Neural cell (in vitro differentiated cells): ENCODE measurements at regions not wholly inside any gene's neighbourhood (a gene's known extent, or its start where the extent isn't known, plus 50 kb on each side); places are given as distances from the start of the nearest gene placed in this dataset.

Experiments
- H2AFZ ChIP-seq: fragments of 200-600, 300-800 bp; sonication (generic), shearing (Covaris generic); 2 replicates; pipeline ENCODE4 v1.6.0; 2014; ENCODE audit warnings: low read depth, mild to moderate bottlenecking, antibody characterized with exemption, low read length, moderate library complexity
- H3F3A ChIP-seq: fragments of 200-600 bp; shearing (Covaris generic); 2 replicates; pipeline ENCODE4 v1.6.1; 2016; ENCODE audit warnings: mild to moderate bottlenecking, moderate library complexity, mixed read lengths, antibody characterized with exemption, low read length; ENCODE audit not compliant: insufficient read depth, poor library complexity, severe bottlenecking
- H3K27ac ChIP-seq: fragments of 200-600, 300-800 bp; sonication (generic), shearing (Covaris generic); 2 replicates; pipeline ENCODE4 v1.5.1; 2014; ENCODE audit warnings: mild to moderate bottlenecking, low read length, moderate library complexity
- H3K27me3 ChIP-seq: fragments of 300-800, 200-600 bp; sonication (generic), shearing (Covaris generic); 2 replicates; pipeline ENCODE4 v1.6.0; 2014; ENCODE audit warnings: mild to moderate bottlenecking, low read depth, low read length, moderate library complexity; ENCODE audit not compliant: insufficient read depth
- H3K36me3 ChIP-seq: fragments of 300-800, 200-600 bp; sonication (generic), shearing (Covaris generic); 2 replicates; pipeline ENCODE4 v1.5.1; 2014; ENCODE audit warnings: mild to moderate bottlenecking, antibody characterized with exemption, low read length, moderate library complexity; ENCODE audit not compliant: insufficient read depth
- H3K4me2 ChIP-seq: fragments of 300-800, 200-600 bp; sonication (generic), shearing (Covaris generic); 2 replicates; pipeline ENCODE4 v1.6.0; 2014; ENCODE audit warnings: mild to moderate bottlenecking, low read length
- H3K4me3 ChIP-seq: fragments of 300-800, 200-600 bp; sonication (generic), shearing (Covaris generic); 2 replicates; pipeline ENCODE4 v1.5.1; 2014; ENCODE audit warnings: mild to moderate bottlenecking, low read length, moderate library complexity
- H3K79me2 ChIP-seq: fragments of 200-600 bp; shearing (Covaris generic); replicated peaks from 2 replicates; pipeline ENCODE4 v1.6.0; 2014; ENCODE audit warnings: mild to moderate bottlenecking, low read length, moderate library complexity; ENCODE audit not compliant: insufficient read depth
- H3K9ac ChIP-seq: fragments of 300-800, 200-600 bp; sonication (generic), shearing (Covaris generic); 2 replicates; pipeline ENCODE4 v1.6.1; 2016; ENCODE audit warnings: mild to moderate bottlenecking, low read length, mixed read lengths
- H3K9me2 ChIP-seq: fragments of 200-600 bp; shearing (Covaris generic); 2 replicates; pipeline ENCODE4 v1.6.1; 2016; ENCODE audit warnings: mild to moderate bottlenecking, low read length, mixed read lengths; ENCODE audit not compliant: insufficient read depth
- H3K9me3 ChIP-seq: fragments of 200-600, 300-800 bp; sonication (generic), shearing (Covaris generic); 2 replicates; pipeline ENCODE4 v1.6.1; 2016; ENCODE audit warnings: mild to moderate bottlenecking, mixed run types, low read length, moderate library complexity, mixed read lengths
- H4K20me1 ChIP-seq: fragments of 200-600 bp; shearing (Covaris generic); 2 replicates; pipeline ENCODE4 v1.6.1; 2016; ENCODE audit warnings: mild to moderate bottlenecking, mixed run types; ENCODE audit not compliant: insufficient read depth
- EP300 ChIP-seq: fragments of 450-650 bp; conservative IDR thresholded peaks from 2 replicates; pipeline ENCODE4 v1.6.1; 2014; ENCODE audit warnings: antibody characterized with exemption, mild to moderate bottlenecking, moderate library complexity; ENCODE audit not compliant: poor library complexity, severe bottlenecking
- EZH2 ChIP-seq: fragments of 200-600, 300-800 bp; shearing (Covaris generic), sonication (generic); IDR thresholded peaks from 2 replicates; pipeline ENCODE4 v1.6.1; 2014; ENCODE audit warnings: antibody characterized with exemption, low read length, borderline replicate concordance, mild to moderate bottlenecking; ENCODE audit not compliant: insufficient read depth, poor library complexity, severe bottlenecking
- MXI1 ChIP-seq: fragments of 450-650 bp; conservative IDR thresholded peaks from 2 replicates; pipeline ENCODE4 v1.6.1; 2014; ENCODE audit warnings: antibody characterized with exemption, mild to moderate bottlenecking; ENCODE audit not compliant: poor library complexity, severe bottlenecking
- POLR2AphosphoS5 ChIP-seq: IDR thresholded peaks from 2 replicates; pipeline ENCODE4 v1.6.1; 2012
- RAD21 ChIP-seq: fragments of 450-650 bp; conservative IDR thresholded peaks from 2 replicates; pipeline ENCODE4 v1.6.1; 2014; ENCODE audit warnings: antibody characterized with exemption, mild to moderate bottlenecking, moderate library complexity
- REST ChIP-seq: IDR thresholded peaks from 2 replicates; pipeline ENCODE4 v1.6.1; 2012; ENCODE audit warnings: borderline replicate concordance
- SMC3 ChIP-seq: fragments of 450-650 bp; conservative IDR thresholded peaks from 2 replicates; pipeline ENCODE4 v1.6.1; 2014; ENCODE audit warnings: antibody characterized with exemption, mild to moderate bottlenecking, moderate library complexity; ENCODE audit not compliant: poor library complexity
- TAF1 ChIP-seq: IDR thresholded peaks from 2 replicates; pipeline ENCODE4 v1.6.1; 2012; ENCODE audit warnings: low read depth
- TF ChIP-seq, protein P1 (sequence below): fragments of 450-650 bp; IDR thresholded peaks from 2 replicates; pipeline ENCODE4 v1.5.1; 2014; ENCODE audit warnings: antibody characterized with exemption, mild to moderate bottlenecking, moderate library complexity; ENCODE audit not compliant: poor library complexity, severe bottlenecking

GRCh38 chr18:62448426-62448825 is 74.4 kb upstream of the ZCCHC2 start:
- Histone ChIP-seq H3K4me3 (no peak overlapping the region), H3K27ac (no peak overlapping the region), H3K9ac (no peak overlapping the region), H3K36me3 (no peaks in the 10 kb centered on the region), H3K4me2 (no peak overlapping the region), H3K9me3 (no peaks in the 10 kb centered on the region), H3K27me3 (no peaks in the 10 kb centered on the region), H4K20me1 (no peaks in the 10 kb centered on the region), H3K9me2 (no peaks in the 10 kb centered on the region), H2AFZ (no peak overlapping the region), H3K79me2 (no peaks in the 10 kb centered on the region), H3F3A (no peaks in the 10 kb centered on the region)
- no peak for TF ChIP-seq TAF1
- no peak for TF ChIP-seq SMC3
- no peak for TF ChIP-seq MXI1
- TF ChIP-seq RAD21: no peak
- no peak for TF ChIP-seq EZH2
- TF ChIP-seq, protein P1, sequence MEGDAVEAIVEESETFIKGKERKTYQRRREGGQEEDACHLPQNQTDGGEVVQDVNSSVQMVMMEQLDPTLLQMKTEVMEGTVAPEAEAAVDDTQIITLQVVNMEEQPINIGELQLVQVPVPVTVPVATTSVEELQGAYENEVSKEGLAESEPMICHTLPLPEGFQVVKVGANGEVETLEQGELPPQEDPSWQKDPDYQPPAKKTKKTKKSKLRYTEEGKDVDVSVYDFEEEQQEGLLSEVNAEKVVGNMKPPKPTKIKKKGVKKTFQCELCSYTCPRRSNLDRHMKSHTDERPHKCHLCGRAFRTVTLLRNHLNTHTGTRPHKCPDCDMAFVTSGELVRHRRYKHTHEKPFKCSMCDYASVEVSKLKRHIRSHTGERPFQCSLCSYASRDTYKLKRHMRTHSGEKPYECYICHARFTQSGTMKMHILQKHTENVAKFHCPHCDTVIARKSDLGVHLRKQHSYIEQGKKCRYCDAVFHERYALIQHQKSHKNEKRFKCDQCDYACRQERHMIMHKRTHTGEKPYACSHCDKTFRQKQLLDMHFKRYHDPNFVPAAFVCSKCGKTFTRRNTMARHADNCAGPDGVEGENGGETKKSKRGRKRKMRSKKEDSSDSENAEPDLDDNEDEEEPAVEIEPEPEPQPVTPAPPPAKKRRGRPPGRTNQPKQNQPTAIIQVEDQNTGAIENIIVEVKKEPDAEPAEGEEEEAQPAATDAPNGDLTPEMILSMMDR: no peak
- TF ChIP-seq REST: no peak
- no peak for TF ChIP-seq EP300
- TF ChIP-seq POLR2AphosphoS5: no peak

GRCh38 chr18:62449490-62450104 is 73.2 kb upstream of the ZCCHC2 start:
- Histone ChIP-seq H3K36me3 (no peaks in the 10 kb centered on the region), H4K20me1 (no peaks in the 10 kb centered on the region), H3K9me3 (no peaks in the 10 kb centered on the region), H3K4me3 (no peak overlapping the region), H3K9ac (no peak overlapping the region), H3K79me2 (no peaks in the 10 kb centered on the region), H2AFZ (no peak overlapping the region), H3K4me2 (no peak overlapping the region), H3F3A (no peaks in the 10 kb centered on the region), H3K27me3 (no peaks in the 10 kb centered on the region), H3K27ac (no peak overlapping the region), H3K9me2 (no peaks in the 10 kb centered on the region)
- no peak for TF ChIP-seq POLR2AphosphoS5
- TF ChIP-seq TAF1: no peak
- TF ChIP-seq, protein P1: no peak
- TF ChIP-seq RAD21: no peak
- no peak for TF ChIP-seq SMC3
- TF ChIP-seq REST: no peak
- TF ChIP-seq MXI1: no peak
